Muscle layer of duodenum (tissue), 2 donors: ENCODE measurements at regions not wholly inside any gene's neighbourhood (a gene's known extent, or its start where the extent isn't known, plus 50 kb on each side); places are given as distances from the start of the nearest gene placed in this dataset.
"Not testable (repeated sequence)": the region's sequence is repeated elsewhere in the genome, so short reads cannot be mapped to it uniquely, and the experiment has no call there.

Experiments used
- H3K27ac ChIP-seq: one replicate; pipeline ENCODE4 v1.7.0; 2013; ENCODE audit warnings: mild to moderate bottlenecking, low read length
- H3K27me3 ChIP-seq: one replicate; pipeline ENCODE4 v1.7.0; 2013; ENCODE audit warnings: low read depth, mild to moderate bottlenecking, control low read depth, low read length
- H3K36me3 ChIP-seq, 2 donors: one replicate each; pipeline ENCODE4 v1.7.0; 2013; ENCODE audit warnings: low read length in 2 of 2, control low read depth in 1 of 2, mild to moderate bottlenecking in 1 of 2; ENCODE audit not compliant: insufficient read depth in 2 of 2, control insufficient read depth in 1 of 2
- H3K4me1 ChIP-seq, 2 donors: one replicate each; pipeline ENCODE4 v1.7.0; 2013; ENCODE audit warnings: low read length in 2 of 2, mild to moderate bottlenecking in 2 of 2, control low read depth in 1 of 2, moderate library complexity in 1 of 2; ENCODE audit not compliant: insufficient read depth in 2 of 2, control insufficient read depth in 1 of 2
- H3K4me3 ChIP-seq, 2 donors: one replicate each; pipeline ENCODE4 v1.7.0; 2013; ENCODE audit warnings: low read length in 2 of 2, low read depth in 1 of 2, mild to moderate bottlenecking in 1 of 2
- H3K9me3 ChIP-seq, 2 donors: one replicate each; pipeline ENCODE4 v1.7.0; 2013; ENCODE audit warnings: low read length in 2 of 2, control low read depth in 1 of 2, mild to moderate bottlenecking in 1 of 2; ENCODE audit not compliant: control insufficient read depth in 1 of 2
- donor health status: healthy.

DNA sequence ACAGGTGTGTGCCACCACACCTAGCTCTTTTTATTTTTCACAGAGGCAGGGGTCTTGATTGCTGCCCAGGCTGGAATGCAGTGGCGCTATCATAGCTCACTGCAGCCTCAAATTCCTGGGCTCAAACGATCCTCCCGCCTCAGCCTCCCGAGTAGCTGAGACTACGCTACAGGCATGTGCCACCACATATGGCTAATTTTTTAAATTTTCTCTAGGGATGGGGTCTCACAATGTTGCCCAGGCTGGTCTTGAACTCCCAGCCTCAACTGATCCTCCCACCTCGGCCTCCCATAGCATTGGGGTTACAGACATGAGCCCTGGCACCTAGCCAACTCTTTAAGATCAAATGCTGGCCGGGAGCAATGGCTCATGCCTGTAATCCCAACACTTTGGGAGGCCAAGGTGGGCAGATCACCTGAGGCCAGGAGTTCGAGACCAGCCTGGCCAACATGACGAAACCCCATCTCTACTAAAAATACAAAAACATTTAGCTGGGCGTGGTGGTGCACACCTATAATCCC, 50.6 kb upstream of the MYL10 start:
- H3K36me3 ChIP-seq, H3K4me3 ChIP-seq, H3K9me3 ChIP-seq, H3K27me3 ChIP-seq, H3K27ac ChIP-seq: not testable (repeated sequence)
- peaks cover 0 to 13% of the 10 kb centered on the region in 2 donors for H3K4me1 ChIP-seq

- H3K4me1 ChIP-seq, result peaks cover 0 to 13% of the 10 kb centered on the region in 2 donors
- no peaks in the 10 kb centered on the region for H3K27me3 ChIP-seq
- no peak overlapping the region for H3K27ac ChIP-seq
- no peak overlapping the region for H3K4me3 ChIP-seq
- H3K9me3 ChIP-seq, result no peaks in the 10 kb centered on the region
- H3K36me3 ChIP-seq, result no peaks in the 10 kb centered on the region
Measured at GRCh38 chr7:101680406-101681145, 51.5 kb upstream of the MYL10 start.

DNA sequence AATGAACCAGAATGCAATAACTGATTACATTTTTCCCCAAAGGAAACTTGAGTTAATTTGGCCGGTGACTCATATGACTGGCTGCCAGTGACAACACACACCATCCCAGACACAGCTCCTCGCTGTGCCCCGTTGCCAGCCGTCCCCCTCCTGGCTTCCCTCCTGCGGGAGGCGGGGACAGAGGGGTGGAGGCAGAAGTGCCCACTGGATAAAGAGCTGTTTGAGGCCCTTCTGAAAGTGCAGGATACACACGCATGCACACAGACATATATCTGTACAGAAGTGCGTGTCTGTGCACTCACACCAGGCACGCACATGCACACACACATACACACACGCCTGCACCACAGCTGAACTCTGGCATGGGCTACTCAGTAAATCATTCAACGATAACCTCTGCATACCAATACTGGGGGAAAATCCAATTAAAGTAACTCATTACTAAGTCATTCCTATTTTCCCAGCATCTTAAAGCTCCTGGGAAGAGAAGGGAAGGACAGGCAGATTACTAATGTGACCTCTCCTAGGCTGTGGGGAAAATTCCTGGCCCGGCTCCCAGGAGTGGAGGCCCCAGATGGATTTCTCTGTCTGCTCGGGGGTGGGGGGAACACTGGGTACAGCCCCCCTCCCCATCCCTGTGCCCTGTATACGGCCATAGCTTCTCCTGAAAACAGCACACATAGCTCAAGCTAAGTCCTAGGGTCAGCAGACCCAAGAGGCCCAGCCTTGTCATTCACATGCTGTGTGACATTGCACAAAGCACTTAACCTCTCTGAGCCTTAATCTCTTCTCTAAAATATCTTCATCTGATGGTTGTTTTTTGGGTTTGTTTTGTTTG, 52.3 kb upstream of the MYL10 start:
- H3K36me3 ChIP-seq, result no peaks in the 10 kb centered on the region
- H3K4me3 ChIP-seq, result no peak overlapping the region
- H3K27ac ChIP-seq, result no peak overlapping the region

GRCh38 chr7:101684983-101685330, 55.9 kb upstream of the MYL10 start:
- H3K4me3 ChIP-seq, result no peak overlapping the region

More for the DNA sequence above, 52.3 kb upstream of the MYL10 start:
- no peaks in the 10 kb centered on the region for H3K27me3 ChIP-seq
- H3K9me3 ChIP-seq, result no peaks in the 10 kb centered on the region
- H3K4me1 ChIP-seq, result peaks cover 0 to 13% of the 10 kb centered on the region in 2 donors

GRCh38 chr7:101686030-101686429, 56.9 kb upstream of the MYL10 start:
- H3K4me3 ChIP-seq, result no peak overlapping the region
- no peaks in the 10 kb centered on the region for H3K27me3 ChIP-seq
- H3K9me3 ChIP-seq, result no peaks in the 10 kb centered on the region
- no peak overlapping the region for H3K27ac ChIP-seq
- peaks cover 0 to 18% of the 10 kb centered on the region in 2 donors for H3K4me1 ChIP-seq
- no peaks in the 10 kb centered on the region for H3K36me3 ChIP-seq

More at GRCh38 chr7:101684983-101685330, 55.9 kb upstream of the MYL10 start:
- no peaks in the 10 kb centered on the region for H3K27me3 ChIP-seq
- H3K4me1 ChIP-seq, result peaks cover 0 to 22% of the 10 kb centered on the region in 2 donors
- no peak overlapping the region for H3K27ac ChIP-seq
- no peaks in the 10 kb centered on the region for H3K36me3 ChIP-seq
- H3K9me3 ChIP-seq, result no peaks in the 10 kb centered on the region

DNA sequence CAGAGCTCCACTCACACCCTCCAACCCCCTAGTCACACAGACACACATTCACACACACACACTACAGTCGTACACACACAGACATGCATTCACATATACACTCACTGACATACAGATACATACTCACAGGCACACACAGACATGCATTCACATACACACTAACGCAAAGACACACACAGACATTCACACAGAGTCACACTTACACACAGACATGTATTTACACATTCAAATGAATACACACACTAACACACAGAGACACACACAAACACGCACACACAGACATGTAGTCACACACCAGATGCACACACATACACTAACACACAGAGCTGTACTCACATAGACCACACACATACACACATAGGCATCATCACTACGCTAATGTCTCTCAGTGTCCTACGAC, 58.0 kb upstream of the MYL10 start:
- H3K4me1 ChIP-seq, result peaks cover 0 to 8% of the 10 kb centered on the region in 2 donors
- no peak overlapping the region for H3K4me3 ChIP-seq
- H3K27ac ChIP-seq, result no peak overlapping the region
- no peaks in the 10 kb centered on the region for H3K36me3 ChIP-seq
- H3K9me3 ChIP-seq, result no peaks in the 10 kb centered on the region
- H3K27me3 ChIP-seq, result no peaks in the 10 kb centered on the region

DNA sequence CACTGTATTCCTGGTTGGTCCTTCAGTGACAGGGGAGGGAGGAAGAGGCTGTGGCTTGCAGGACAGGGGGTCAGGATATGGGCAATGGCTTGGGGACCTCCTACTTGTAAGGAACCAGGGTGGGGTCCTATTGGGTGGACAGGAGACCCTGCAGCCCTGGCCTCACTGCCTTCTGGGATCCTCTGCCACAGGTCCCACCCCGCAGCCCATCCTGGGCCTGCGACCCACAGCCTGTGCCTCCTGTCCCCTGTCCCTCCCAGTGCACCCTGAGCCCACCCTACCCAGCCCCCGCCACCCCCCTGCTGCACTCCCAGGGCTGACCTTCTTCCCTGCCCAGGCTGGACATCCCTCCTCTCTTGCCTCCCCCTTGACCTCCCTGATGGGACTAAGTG, 58.7 kb upstream of the MYL10 start:
- no peak overlapping the region for H3K4me3 ChIP-seq
- H3K27me3 ChIP-seq, result no peaks in the 10 kb centered on the region
- no peaks in the 10 kb centered on the region for H3K9me3 ChIP-seq
- no peaks in the 10 kb centered on the region for H3K36me3 ChIP-seq
- no peak overlapping the region for H3K27ac ChIP-seq
- H3K4me1 ChIP-seq, result peaks cover 0 to 8% of the 10 kb centered on the region in 2 donors

DNA sequence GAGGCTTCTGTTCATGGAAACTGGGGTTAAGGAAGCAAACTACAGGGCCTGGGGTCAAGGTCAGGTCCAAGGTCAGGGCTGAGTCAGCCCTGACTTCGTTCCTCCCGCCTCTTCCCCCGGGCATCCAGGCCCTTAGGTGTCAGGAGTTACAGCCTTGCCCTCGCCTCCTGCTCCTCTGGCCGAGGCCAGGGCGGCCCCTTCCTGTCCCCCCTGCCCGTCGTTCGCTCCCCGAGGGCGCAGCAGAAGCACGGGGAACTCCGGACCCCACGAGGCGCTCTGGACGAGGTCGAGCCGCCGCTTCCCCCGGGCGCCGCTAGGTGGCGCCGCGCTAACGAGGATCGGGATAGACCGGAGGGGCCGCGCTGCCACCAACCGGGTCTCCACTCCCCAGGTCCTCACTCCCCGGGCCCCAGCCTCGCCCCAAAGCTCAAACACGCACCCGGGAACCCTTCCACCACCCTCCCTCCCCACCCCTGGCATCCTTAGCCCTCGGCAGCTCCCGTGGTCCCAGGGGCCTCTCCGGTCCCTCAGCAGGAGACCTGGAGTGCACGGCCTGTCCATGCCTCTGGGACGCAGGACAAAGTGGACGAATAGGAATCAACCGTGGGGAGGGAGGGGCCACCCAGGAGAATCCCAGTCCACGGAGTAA, 59.2 kb upstream of the MYL10 start:
- H3K4me3 ChIP-seq, result peak overlapping the region in 1 of 2 donors; percentile 48
- no peaks in the 10 kb centered on the region for H3K36me3 ChIP-seq
- peaks cover 0 to 8% of the 10 kb centered on the region in 2 donors for H3K4me1 ChIP-seq
- H3K27ac ChIP-seq, result no peak overlapping the region
- H3K27me3 ChIP-seq, result no peaks in the 10 kb centered on the region
- H3K9me3 ChIP-seq, result no peaks in the 10 kb centered on the region

DNA sequence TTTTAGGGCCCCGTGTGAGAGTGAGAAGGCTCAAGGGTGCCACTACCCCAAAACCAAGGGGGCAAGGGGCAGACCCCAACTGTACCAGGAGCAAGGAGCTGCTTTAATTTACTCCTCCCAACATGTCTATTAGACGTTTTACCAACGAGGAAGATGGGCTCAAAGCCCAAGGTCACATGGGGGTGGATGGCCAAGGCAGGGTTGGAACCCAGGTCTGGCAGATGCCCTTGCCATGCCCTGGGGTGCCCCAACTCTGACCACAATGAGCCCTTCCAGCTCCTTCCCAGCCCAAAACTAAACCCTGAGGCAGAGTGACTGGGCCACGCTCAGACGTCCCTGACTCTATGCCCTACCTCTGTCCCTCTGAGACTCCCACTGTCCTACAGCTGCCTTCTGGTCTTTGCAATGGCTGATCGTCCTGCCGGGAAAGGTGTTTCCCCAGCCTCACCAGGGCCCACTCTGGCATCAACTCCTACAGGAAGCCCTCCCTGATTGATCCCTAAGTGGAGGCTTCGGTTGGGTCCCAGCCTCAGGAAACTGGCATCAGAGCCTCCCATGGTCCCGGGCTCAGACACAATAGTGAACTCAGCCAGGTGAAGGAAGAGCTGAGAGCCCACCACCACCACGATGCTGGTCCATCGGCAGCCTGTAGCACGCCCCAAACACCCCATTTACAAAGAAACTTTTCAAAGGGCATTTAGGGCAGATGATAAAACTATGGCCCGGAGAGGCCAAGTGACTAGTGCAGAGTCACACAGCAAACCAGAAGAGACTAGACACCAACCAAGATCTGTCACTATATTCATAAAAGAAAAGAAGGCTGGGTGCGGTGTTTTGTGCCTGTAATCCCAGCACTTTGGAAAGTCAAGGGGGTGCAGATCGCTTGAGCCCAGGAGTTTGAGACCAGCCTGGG, 60.2 kb upstream of the MYL10 start:
- Histone ChIP-seq H3K27me3 (no peaks in the 10 kb centered on the region), H3K9me3 (no peaks in the 10 kb centered on the region), H3K4me1 (peaks cover 0 to 8% of the 10 kb centered on the region in 2 donors), H3K36me3 (no peaks in the 10 kb centered on the region), H3K4me3 (no peak overlapping the region), H3K27ac (no peak overlapping the region)

GRCh38 chr7:101690061-101690460, 61.0 kb upstream of the MYL10 start:
- H3K27ac ChIP-seq, result no peak overlapping the region
- no peaks in the 10 kb centered on the region for H3K27me3 ChIP-seq
- H3K4me1 ChIP-seq, result peaks cover 0 to 8% of the 10 kb centered on the region in 2 donors
- no peaks in the 10 kb centered on the region for H3K9me3 ChIP-seq
- H3K4me3 ChIP-seq, result no peak overlapping the region
- H3K36me3 ChIP-seq, result no peaks in the 10 kb centered on the region
